Choroid plexus epithelial cell (primary cell): ENCODE measurements at regions not wholly inside any gene's neighbourhood (a gene's known extent, or its start where the extent isn't known, plus 50 kb on each side); places are given as distances from the start of the nearest gene placed in this dataset.

Source experiments
- DNase-seq: peaks from one replicate; pipeline ENCODE4 v3.0.0-alpha.2; 2010; ENCODE audit warnings: low read depth
- H3K4me3 ChIP-seq: 2 replicates; pipeline ENCODE4 v1.5.1; 2011; ENCODE audit warnings: low read depth, mild to moderate bottlenecking, control low read depth, low read length, moderate library complexity
- TF ChIP-seq, protein P1 (sequence below): conservative IDR thresholded peaks from 2 replicates; pipeline ENCODE4 v1.5.1; 2011; ENCODE audit warnings: low read depth, mild to moderate bottlenecking, control low read depth, inconsistent platforms, low read length, moderate library complexity

DNA sequence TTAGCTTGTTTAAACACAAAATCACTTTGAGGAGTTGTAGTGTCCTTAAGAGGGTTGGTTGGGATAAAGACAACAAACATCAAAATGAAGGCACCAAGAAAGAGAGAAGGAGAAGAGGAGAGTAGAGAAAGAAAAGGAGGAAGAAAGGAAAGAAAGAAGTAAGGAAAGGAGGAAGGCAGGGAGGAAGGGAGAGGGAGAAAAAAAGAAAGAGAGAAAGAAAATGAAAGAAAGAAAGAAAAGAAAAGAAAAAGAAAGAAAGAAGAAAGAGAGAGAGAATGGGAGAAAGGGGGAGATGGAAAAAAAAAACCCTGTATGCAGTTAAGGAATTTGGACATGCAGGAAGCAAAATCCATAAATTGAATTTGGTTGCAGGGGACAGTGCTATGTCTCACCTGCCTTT, 635.4 kb upstream of the FZD8 start:
- no peak overlapping the region for H3K4me3 ChIP-seq
- no peak for DNase-seq
- TF ChIP-seq, protein P1, sequence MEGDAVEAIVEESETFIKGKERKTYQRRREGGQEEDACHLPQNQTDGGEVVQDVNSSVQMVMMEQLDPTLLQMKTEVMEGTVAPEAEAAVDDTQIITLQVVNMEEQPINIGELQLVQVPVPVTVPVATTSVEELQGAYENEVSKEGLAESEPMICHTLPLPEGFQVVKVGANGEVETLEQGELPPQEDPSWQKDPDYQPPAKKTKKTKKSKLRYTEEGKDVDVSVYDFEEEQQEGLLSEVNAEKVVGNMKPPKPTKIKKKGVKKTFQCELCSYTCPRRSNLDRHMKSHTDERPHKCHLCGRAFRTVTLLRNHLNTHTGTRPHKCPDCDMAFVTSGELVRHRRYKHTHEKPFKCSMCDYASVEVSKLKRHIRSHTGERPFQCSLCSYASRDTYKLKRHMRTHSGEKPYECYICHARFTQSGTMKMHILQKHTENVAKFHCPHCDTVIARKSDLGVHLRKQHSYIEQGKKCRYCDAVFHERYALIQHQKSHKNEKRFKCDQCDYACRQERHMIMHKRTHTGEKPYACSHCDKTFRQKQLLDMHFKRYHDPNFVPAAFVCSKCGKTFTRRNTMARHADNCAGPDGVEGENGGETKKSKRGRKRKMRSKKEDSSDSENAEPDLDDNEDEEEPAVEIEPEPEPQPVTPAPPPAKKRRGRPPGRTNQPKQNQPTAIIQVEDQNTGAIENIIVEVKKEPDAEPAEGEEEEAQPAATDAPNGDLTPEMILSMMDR: no peak

DNA sequence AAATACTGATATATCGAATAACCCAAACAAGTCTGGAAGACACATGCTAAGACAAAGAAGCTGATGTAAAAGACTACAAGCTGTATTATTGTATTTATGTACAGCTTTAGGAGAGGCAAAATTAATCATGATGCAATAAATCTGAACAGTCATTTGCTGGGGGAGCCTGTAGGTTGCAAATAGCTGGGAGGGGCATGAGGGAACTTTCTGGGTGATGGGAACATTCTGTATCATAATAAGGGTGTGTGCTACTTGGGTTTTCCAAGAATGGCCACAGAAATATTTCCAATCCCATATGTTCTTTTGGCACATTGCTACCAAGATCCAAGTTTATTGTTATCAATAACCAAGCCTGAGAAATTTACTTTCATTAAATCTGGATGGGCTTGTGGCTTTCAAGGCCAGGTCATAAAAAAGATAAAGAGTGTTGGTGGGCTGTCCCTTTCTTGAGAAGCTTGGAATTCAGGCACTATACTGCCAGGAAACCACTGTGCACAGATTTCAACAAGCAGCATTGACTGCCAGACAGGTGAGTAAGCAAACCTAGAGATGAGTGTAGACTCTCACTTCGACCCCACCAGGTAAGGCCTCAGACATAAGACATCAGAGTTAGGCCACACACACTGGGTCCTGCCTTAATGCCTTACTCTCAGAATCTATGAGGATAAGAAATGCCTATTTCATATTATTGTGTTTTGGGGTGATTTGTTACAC, 629.7 kb upstream of the FZD8 start:
- DNase-seq: no peak
- H3K4me3 ChIP-seq: no peak overlapping the region
- TF ChIP-seq, protein P1: no peak

DNA sequence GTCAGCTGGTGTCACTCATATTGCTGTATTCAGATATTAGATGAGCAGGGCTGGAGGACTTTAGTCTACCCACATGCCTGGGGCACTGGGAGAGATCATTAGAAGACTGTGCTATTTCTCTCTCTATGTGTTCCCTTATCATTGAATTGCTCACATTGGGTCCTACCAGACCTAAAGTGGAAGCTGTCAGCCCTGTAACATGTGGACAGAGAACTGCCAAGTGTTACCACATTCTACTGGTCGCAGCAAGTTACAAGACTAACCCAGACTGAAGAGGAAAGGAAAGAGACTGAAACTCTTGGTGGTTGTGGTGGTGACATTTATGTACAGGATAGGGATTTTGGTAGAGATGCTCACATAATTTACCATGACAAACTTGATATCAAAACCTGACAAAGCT, 627.1 kb upstream of the FZD8 start:
- TF ChIP-seq, protein P1: no peak
- no peak for DNase-seq
- H3K4me3 ChIP-seq: no peak overlapping the region

DNA sequence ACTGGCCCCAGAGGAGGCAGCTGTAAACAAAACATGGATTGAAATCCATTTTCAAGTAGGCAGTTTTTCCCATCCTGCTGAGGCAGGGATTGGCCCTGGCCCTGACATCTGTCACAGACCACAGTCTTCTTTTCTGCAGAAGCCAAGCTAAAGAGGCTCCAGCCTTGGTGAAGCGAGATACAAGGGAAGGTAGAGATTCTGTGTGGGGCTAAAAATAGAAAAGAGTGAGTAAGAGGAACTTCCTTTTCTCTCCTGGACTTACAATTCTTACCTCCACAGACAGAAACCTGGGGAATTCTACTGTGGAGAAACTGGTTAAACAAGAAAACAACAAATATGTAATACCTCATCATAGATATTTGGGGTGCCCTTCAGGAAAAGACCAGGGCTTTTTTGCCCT, 624.8 kb upstream of the FZD8 start:
- TF ChIP-seq, protein P1: no peak
- no peak overlapping the region for H3K4me3 ChIP-seq
- DNase-seq: no peak

DNA sequence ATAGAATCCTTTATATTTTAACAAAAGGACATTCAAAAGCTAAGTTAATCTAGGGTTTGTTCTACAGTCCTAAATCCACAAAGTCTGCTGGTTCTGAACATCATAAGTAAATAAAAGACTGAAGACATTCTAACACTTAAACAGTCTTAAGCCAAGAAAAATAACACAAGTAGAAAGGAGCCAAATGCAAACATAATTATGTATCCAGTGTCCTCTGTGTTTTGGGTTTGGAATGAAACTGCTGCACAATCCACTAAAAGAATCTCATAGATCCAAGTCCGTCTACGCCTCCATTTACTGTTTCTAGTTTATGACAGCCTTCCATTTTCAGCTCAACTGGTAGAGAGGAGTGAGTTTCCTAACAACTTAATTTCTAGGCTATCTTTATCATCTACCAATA, 623.6 kb upstream of the FZD8 start:
- no peak overlapping the region for H3K4me3 ChIP-seq
- DNase-seq: no peak
- TF ChIP-seq, protein P1: no peak

DNA sequence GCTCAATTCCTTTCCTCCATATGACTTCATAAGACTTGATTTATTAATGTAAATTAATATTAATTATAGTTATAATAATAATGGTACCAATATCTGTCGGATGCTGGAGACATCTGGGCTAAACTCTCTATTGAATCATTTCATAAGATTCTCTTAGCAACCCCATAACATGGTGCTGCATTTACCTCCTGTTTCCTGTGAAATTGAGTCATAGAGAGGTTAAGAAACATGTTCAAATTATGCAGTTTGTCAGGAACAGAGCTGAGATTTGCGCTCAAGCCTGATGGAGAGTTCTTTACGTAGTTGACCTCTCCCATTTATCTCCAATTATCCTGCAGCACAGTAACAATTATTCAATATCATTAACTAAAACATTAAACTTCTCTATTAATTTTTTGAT, 621.8 kb upstream of the FZD8 start:
- TF ChIP-seq, protein P1: no peak
- peak; percentile 51 for DNase-seq
- H3K4me3 ChIP-seq: no peak overlapping the region

DNA sequence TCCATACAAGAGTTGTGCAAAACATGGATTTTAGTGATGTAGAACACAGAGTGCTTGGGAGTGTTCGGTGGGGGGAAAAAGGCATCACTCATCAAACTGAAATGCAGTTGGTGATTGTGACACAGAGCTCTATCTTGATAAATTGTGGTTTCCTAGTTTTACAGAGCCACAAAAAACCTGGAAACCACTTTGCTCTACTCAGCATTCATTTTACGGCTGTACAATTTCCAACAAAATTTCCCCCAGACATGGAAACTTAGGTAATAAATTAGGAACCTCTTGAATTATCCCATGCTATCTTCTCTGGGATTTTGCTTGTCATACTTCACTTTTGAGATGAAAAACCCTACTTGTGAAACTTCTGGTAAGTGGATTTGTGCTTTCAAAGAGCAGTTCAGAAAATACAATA, 614.9 kb upstream of the FZD8 start:
- H3K4me3 ChIP-seq: no peak overlapping the region
- peak; percentile 86 for DNase-seq
- TF ChIP-seq, protein P1: no peak
